Karpas-422 (cell line): ENCODE measurements at regions not wholly inside any gene's neighbourhood (a gene's known extent, or its start where the extent isn't known, plus 50 kb on each side); places are given as distances from the start of the nearest gene placed in this dataset.

ENCODE experiments used
- DNase-seq: peaks from one replicate; pipeline ENCODE4 v3.0.0-alpha.2; 2015
- H2AFZ ChIP-seq: fragments of 200-600 bp; sonication (generic); 2 replicates; pipeline ENCODE4 v1.6.1; 2014; ENCODE audit warnings: antibody characterized with exemption, low read length, mixed read lengths
- H3K27ac ChIP-seq: fragments of 200-600 bp; sonication (generic); 2 replicates; pipeline ENCODE4 v1.5.1; 2014; ENCODE audit warnings: mild to moderate bottlenecking, low read length, moderate library complexity
- H3K27me3 ChIP-seq: fragments of 200-600 bp; sonication (generic); 2 replicates; pipeline ENCODE4 v1.6.1; 2014; ENCODE audit warnings: low read length, mixed read lengths
- H3K36me3 ChIP-seq: fragments of 200-600 bp; sonication (generic); 2 replicates; pipeline ENCODE4 v1.6.1; 2014; ENCODE audit warnings: low read length, mixed read lengths; ENCODE audit not compliant: insufficient read depth
- H3K4me1 ChIP-seq: fragments of 200-600 bp; sonication (generic); 2 replicates; pipeline ENCODE4 v1.6.1; 2014; ENCODE audit warnings: mild to moderate bottlenecking, low read length, mixed read lengths
- H3K4me2 ChIP-seq: fragments of 200-600 bp; sonication (generic); 2 replicates; pipeline ENCODE4 v1.6.1; 2014; ENCODE audit warnings: low read length, low read depth, mild to moderate bottlenecking; ENCODE audit not compliant: poor library complexity, severe bottlenecking
- H3K4me3 ChIP-seq: fragments of 200-600 bp; sonication (generic); 2 replicates; pipeline ENCODE4 v1.5.1; 2014; ENCODE audit warnings: mild to moderate bottlenecking, antibody characterized with exemption, low read length, mixed read lengths
- H3K79me2 ChIP-seq: fragments of 200-600 bp; sonication (generic); 2 replicates; pipeline ENCODE4 v1.6.1; 2014; ENCODE audit warnings: mild to moderate bottlenecking, low read length, mixed read lengths
- H3K9ac ChIP-seq: fragments of 200-600 bp; sonication (generic); 2 replicates; pipeline ENCODE4 v1.6.0; 2014; ENCODE audit warnings: low read length
- H3K9me2 ChIP-seq: fragments of 200-600 bp; sonication (generic), shearing (Covaris generic); replicated peaks from 2 replicates; pipeline ENCODE4 v1.6.0; 2014; ENCODE audit warnings: mild to moderate bottlenecking, low read length, moderate library complexity; ENCODE audit not compliant: insufficient read depth
- H3K9me3 ChIP-seq: fragments of 300-700, 200-600 bp; sonication (generic); 2 replicates; pipeline ENCODE4 v1.6.1; 2014; ENCODE audit warnings: low read length, mixed read lengths
- H4K20me1 ChIP-seq: fragments of 200-600 bp; sonication (generic); 2 replicates; pipeline ENCODE4 v1.6.1; 2014; ENCODE audit warnings: mild to moderate bottlenecking, antibody characterized with exemption, low read length, low read depth; ENCODE audit not compliant: insufficient read depth

DNA sequence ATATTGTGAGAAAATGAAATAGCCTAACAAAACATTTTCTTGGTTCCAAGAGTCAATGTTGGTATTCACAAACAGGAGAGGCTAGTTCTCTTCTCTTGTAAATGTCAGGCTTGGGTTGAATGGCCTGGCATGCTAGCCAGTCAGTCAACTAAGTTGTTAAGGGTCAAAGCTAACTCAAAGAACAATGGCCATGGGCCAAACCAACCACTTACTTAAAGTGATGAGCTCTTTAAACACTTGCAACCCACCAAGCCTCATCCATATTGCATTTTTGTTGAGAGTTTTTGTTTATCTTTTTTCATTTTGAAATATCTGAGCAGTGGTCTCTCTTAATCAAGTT lies 394.5 kb downstream of the RAB28 start:
- Histone ChIP-seq H3K9me2 (no peaks in the 10 kb centered on the region), H2AFZ (no peak overlapping the region), H3K4me1 (peaks cover 11% of the 10 kb centered on the region), H4K20me1 (no peaks in the 10 kb centered on the region), H3K36me3 (no peaks in the 10 kb centered on the region), H3K27me3 (no peaks in the 10 kb centered on the region), H3K4me2 (no peak overlapping the region), H3K79me2 (no peaks in the 10 kb centered on the region), H3K9me3 (no peaks in the 10 kb centered on the region), H3K27ac (no peak overlapping the region), H3K9ac (no peak overlapping the region), H3K4me3 (no peak overlapping the region)
- no peak for DNase-seq

DNA sequence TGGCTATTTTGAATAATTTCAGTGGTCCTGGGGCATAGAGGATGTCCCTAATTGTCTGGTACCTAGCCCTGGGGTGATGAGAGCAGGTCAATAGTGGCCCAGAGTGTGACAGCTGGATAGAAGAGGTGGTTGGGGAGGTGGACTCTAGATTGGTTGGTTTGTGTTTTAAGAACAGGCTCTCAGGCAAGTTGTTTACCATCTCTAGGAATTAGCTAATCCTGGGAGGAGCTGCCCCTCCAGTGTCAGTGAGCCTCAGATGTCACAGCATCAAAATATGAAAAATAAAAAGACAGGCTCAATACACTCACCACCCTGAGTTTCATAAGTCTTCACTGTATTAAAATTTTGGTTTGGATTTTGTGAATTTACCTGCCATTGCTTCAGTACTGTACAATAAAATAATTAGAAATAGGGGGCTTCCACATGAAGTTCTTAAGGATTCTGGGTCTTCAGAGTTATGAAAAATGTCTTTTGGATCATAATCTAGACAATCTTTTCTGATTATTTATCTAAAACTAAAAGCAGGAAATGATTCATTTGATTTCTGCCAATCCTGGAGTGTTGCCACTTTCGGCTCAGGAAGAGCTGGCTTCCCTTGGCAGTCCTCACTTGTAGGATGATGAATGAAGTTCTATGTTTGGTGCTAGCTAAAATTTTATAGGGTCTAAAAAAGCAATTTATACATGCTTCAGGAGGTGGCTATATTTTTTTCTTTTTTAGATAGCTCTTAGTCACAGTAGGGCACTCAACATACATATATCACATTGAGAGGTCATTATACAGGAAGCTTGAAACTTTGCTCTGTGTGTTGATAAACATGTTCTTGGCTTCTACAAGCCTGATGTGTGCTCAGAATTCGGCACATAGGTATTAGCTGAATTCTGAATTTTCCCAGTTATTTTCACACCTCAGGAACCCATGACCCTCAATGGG lies 395.1 kb downstream of the RAB28 start:
- no peak overlapping the region for H3K4me3 ChIP-seq
- peaks cover 17% of the 10 kb centered on the region for H3K4me1 ChIP-seq
- no peaks in the 10 kb centered on the region for H3K9me2 ChIP-seq
- H3K9me3 ChIP-seq, result no peaks in the 10 kb centered on the region
- H3K4me2 ChIP-seq, result no peak overlapping the region
- no peaks in the 10 kb centered on the region for H3K36me3 ChIP-seq
- no peak overlapping the region for H2AFZ ChIP-seq
- no peaks in the 10 kb centered on the region for H3K79me2 ChIP-seq
- H3K9ac ChIP-seq, result no peak overlapping the region
- no peak for DNase-seq
- H3K27ac ChIP-seq, result no peak overlapping the region
- no peaks in the 10 kb centered on the region for H3K27me3 ChIP-seq
- H4K20me1 ChIP-seq, result no peaks in the 10 kb centered on the region

DNA sequence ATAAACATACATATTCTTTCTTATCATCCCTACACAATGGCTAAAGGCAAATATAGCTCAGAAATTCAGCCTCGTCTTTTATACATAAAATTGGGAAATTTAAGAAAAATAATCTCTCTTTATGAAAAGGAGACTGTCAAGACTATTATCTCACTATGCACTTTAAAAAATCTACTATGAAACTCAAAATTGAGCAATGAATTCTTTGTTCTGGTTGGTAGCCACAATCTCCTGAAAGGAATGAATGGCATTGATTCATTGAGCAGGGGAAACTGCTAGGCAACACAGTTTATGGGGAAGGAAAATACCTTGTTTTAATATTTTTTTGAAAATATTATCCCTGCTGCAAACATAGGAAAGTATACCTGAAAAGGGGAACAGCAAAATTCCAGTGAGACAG lies 397.1 kb downstream of the RAB28 start:
- Histone ChIP-seq H3K36me3 (no peaks in the 10 kb centered on the region), H3K79me2 (no peaks in the 10 kb centered on the region), H3K27ac (no peak overlapping the region), H4K20me1 (no peaks in the 10 kb centered on the region), H3K4me3 (no peak overlapping the region), H2AFZ (no peak overlapping the region), H3K9me2 (no peaks in the 10 kb centered on the region), H3K4me1 (peaks cover 20% of the 10 kb centered on the region), H3K4me2 (no peak overlapping the region), H3K9ac (no peak overlapping the region), H3K9me3 (peaks cover 12% of the 10 kb centered on the region), H3K27me3 (no peaks in the 10 kb centered on the region)
- DNase-seq, result no peak

DNA sequence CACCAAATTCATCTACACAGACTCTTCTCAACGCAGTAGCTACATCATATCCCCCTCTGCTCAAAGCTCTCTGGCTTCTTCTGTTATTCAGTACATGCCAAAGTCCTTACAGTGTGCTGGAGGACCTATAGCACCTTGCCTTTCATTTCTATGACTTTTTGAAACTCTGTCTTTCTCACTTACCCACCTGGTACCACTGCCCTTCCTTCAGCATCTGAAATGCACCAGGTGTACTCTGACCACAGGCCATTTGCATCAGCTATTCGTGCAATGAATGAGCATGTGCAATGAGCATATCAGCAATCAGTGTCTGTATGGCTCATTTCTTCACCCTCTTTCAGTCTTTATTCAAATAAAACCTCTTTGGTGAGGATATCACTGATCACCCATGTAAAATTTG lies 399.9 kb downstream of the RAB28 start:
- H2AFZ ChIP-seq, result no peak overlapping the region
- no peaks in the 10 kb centered on the region for H4K20me1 ChIP-seq
- H3K27me3 ChIP-seq, result no peaks in the 10 kb centered on the region
- peaks cover 20% of the 10 kb centered on the region for H3K4me1 ChIP-seq
- H3K9me2 ChIP-seq, result no peaks in the 10 kb centered on the region
- H3K4me2 ChIP-seq, result peak overlapping the region; percentile 23
- DNase-seq, result peak; percentile 72
- H3K27ac ChIP-seq, result peak overlapping the region; percentile 60
- H3K9me3 ChIP-seq, result peaks cover 15% of the 10 kb centered on the region
- no peaks in the 10 kb centered on the region for H3K36me3 ChIP-seq
- H3K79me2 ChIP-seq, result no peaks in the 10 kb centered on the region
- H3K9ac ChIP-seq, result no peak overlapping the region
- H3K4me3 ChIP-seq, result no peak overlapping the region

DNA sequence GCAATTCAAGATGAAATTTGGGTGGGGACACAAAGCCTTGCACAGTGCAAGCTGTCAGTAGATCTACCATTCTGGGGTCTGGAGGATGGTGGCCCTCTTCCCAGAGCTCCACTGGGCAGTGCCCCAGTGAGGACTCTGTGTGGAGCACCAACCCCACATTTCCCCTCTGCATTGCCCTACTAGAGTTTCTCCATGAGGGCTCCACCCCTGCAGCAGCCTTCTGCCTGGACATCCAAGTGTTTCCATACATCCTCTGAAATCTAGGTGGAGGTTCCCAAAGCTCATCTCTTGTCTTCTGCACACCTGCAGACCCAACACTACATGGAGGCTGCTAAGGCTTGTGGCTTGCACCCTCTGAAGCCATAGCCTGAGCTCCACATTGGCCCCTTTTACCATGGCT lies 402.3 kb downstream of the RAB28 start:
- H3K36me3 ChIP-seq, result no peaks in the 10 kb centered on the region
- H3K27me3 ChIP-seq, result no peaks in the 10 kb centered on the region
- H3K4me2 ChIP-seq, result no peak overlapping the region
- H4K20me1 ChIP-seq, result no peaks in the 10 kb centered on the region
- H3K4me1 ChIP-seq, result peaks cover 36% of the 10 kb centered on the region
- no peak overlapping the region for H3K27ac ChIP-seq
- no peaks in the 10 kb centered on the region for H3K9me2 ChIP-seq
- no peak overlapping the region for H3K9ac ChIP-seq
- H2AFZ ChIP-seq, result no peak overlapping the region
- H3K4me3 ChIP-seq, result no peak overlapping the region
- no peaks in the 10 kb centered on the region for H3K79me2 ChIP-seq
- peaks cover 15% of the 10 kb centered on the region for H3K9me3 ChIP-seq
- no peak for DNase-seq

DNA sequence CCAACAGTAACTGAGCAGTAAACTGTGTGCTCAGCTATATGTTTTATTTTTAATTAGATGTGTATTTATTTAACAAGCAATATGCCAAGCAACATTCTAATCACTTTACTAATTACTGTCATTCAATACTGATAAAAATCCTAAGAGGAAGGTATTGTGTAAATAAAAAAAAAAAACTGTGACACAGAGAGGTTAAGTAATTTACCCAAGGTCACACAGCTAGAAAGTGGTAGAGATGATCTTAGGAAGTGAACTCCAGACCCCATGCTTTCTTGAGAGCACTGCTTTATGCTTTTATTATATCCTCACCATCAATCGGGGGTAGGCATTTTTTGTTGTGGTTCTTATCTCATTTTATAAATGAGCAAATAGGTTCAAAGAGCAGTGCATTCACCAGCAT lies 417.1 kb downstream of the RAB28 start:
- H3K9me2 ChIP-seq, result no peaks in the 10 kb centered on the region
- no peak overlapping the region for H3K27ac ChIP-seq
- no peak overlapping the region for H3K4me3 ChIP-seq
- H3K9ac ChIP-seq, result no peak overlapping the region
- H3K79me2 ChIP-seq, result no peaks in the 10 kb centered on the region
- DNase-seq, result no peak
- H3K27me3 ChIP-seq, result no peaks in the 10 kb centered on the region
- H3K36me3 ChIP-seq, result no peaks in the 10 kb centered on the region
- H3K4me1 ChIP-seq, result no peaks in the 10 kb centered on the region
- H3K4me2 ChIP-seq, result no peak overlapping the region
- no peaks in the 10 kb centered on the region for H4K20me1 ChIP-seq
- H2AFZ ChIP-seq, result no peak overlapping the region
- H3K9me3 ChIP-seq, result peaks cover 3% of the 10 kb centered on the region; the same call in 1 of the 2 replicates

DNA sequence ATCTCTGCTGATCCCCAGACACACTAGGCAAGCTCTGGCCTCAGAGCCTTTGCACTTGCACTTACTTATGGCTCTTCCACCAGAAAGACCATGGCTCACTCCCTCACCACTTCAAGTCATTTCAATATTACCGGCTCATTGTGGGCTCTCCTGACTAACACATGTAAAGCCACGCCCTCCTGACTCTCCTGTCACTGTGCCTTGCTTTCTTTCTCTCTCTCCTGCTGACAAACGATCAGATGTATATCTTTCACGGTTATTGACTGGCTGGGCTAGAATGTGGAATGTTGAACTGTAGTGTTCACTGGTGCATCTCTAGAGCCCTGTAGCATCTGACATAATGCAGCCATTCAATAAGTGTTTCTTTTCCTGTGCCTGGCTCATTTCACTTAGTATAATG lies 425.1 kb downstream of the RAB28 start:
- Histone ChIP-seq H3K4me3 (no peak overlapping the region), H3K27me3 (no peaks in the 10 kb centered on the region), H3K36me3 (no peaks in the 10 kb centered on the region), H2AFZ (no peak overlapping the region), H3K9ac (no peak overlapping the region), H3K27ac (no peak overlapping the region), H3K79me2 (no peaks in the 10 kb centered on the region), H3K4me1 (no peaks in the 10 kb centered on the region), H3K9me3 (no peaks in the 10 kb centered on the region), H4K20me1 (no peaks in the 10 kb centered on the region), H3K9me2 (no peaks in the 10 kb centered on the region), H3K4me2 (no peak overlapping the region)
- no peak for DNase-seq

DNA sequence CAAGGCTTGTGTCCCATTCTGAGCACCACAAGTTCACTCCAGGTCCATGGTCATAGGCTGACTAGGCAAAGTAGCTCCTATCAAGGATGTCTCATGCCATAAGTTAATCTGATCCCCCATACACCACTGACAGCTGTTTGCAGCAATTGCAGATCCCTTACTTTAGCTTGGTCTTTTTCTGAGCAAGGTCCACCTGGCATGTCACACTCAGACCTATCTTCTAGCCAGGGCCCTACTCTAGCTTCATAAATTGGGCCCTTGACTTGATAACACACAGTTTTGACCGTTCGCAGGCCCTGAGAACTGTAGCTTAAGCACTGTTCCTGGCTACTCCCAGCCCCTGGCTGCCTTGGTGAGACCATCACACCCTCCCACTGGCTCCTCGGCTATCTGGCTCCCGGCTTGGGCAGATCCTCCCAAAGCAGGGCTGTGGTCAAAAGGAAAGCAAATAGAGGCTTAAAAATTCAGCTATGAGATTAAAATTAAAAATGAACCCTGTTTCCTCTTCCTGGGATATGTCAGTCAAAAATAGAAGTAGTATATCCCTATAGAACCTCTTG lies 427.4 kb downstream of the RAB28 start:
- H3K9me3 ChIP-seq, result no peaks in the 10 kb centered on the region
- no peaks in the 10 kb centered on the region for H3K4me1 ChIP-seq
- no peak overlapping the region for H2AFZ ChIP-seq
- no peaks in the 10 kb centered on the region for H3K79me2 ChIP-seq
- H3K36me3 ChIP-seq, result no peaks in the 10 kb centered on the region
- no peak overlapping the region for H3K4me2 ChIP-seq
- H3K9me2 ChIP-seq, result no peaks in the 10 kb centered on the region
- no peak for DNase-seq
- H3K9ac ChIP-seq, result no peak overlapping the region
- H3K27ac ChIP-seq, result no peak overlapping the region
- no peaks in the 10 kb centered on the region for H4K20me1 ChIP-seq
- no peaks in the 10 kb centered on the region for H3K27me3 ChIP-seq
- H3K4me3 ChIP-seq, result no peak overlapping the region
